ENCODE measurements at regions not wholly inside any gene's neighbourhood (a gene's known extent, or its start where the extent isn't known, plus 50 kb on each side); places are given as distances from the start of the nearest gene placed in this dataset.

- no peaks in the 10 kb centered on the region for H3K27me3 ChIP-seq (ENCODE audit: insufficient read depth, low read length, poor library complexity)
- TF ChIP-seq CTCF (IDR thresholded peaks at IDR 0.05; ENCODE audit: borderline replicate concordance, extremely low read depth, low read length, poor library complexity, severe bottlenecking), result no peak
- TF ChIP-seq EZH2 (IDR thresholded peaks at IDR 0.05; ENCODE audit: borderline replicate concordance, low read depth, low read length, severe bottlenecking), result no peak
- H3K79me2 ChIP-seq (ENCODE audit: insufficient read depth, low read length), result no peaks in the 10 kb centered on the region
- H4K20me1 ChIP-seq (ENCODE audit: insufficient read depth, low read length), result no peaks in the 10 kb centered on the region
- ATAC-seq (ENCODE audit: insufficient read depth, low read depth) (no peak), DNase-seq (no peak)
- no peak overlapping the region for H2AFZ ChIP-seq (ENCODE audit: low read depth, low read length)
- no peak overlapping the region for H3K9ac ChIP-seq (ENCODE audit: low read depth, low read length)
- no peak overlapping the region for H3K27ac ChIP-seq (ENCODE audit: low read length)
- no peak overlapping the region for H3K4me3 ChIP-seq (ENCODE audit: low read depth in 1 of 2, low read length in 2 of 2)
- H3K4me2 ChIP-seq (ENCODE audit: insufficient read depth, low read length), result no peak overlapping the region
- H3K4me1 ChIP-seq (ENCODE audit: insufficient read depth, low read length), result no peaks in the 10 kb centered on the region
- H3K36me3 ChIP-seq (ENCODE audit: insufficient read depth, low read length), result no peaks in the 10 kb centered on the region
- no peaks in the 10 kb centered on the region for H3K9me3 ChIP-seq (ENCODE audit: insufficient read depth, low read length, severe bottlenecking)
Observed at GRCh38 chr1:187762118-187762517, 933.4 kb downstream of the PLA2G4A start.

- Histone ChIP-seq H3K4me3 (ENCODE audit: low read depth in 1 of 2, low read length in 2 of 2) (no peak overlapping the region), H2AFZ (ENCODE audit: low read depth, low read length) (no peak overlapping the region), H3K36me3 (ENCODE audit: insufficient read depth, low read length) (no peaks in the 10 kb centered on the region), H3K9me3 (ENCODE audit: insufficient read depth, low read length, severe bottlenecking) (no peaks in the 10 kb centered on the region), H4K20me1 (ENCODE audit: insufficient read depth, low read length) (no peaks in the 10 kb centered on the region), H3K4me2 (ENCODE audit: insufficient read depth, low read length) (no peak overlapping the region), H3K79me2 (ENCODE audit: insufficient read depth, low read length) (no peaks in the 10 kb centered on the region), H3K27me3 (ENCODE audit: insufficient read depth, low read length, poor library complexity) (no peaks in the 10 kb centered on the region), H3K27ac (ENCODE audit: low read length) (no peak overlapping the region), H3K9ac (ENCODE audit: low read depth, low read length) (no peak overlapping the region), H3K4me1 (ENCODE audit: insufficient read depth, low read length) (no peaks in the 10 kb centered on the region)
- no peak for DNase-seq
- no peak for ATAC-seq (ENCODE audit: insufficient read depth, low read depth)
- no peak for TF ChIP-seq CTCF (IDR thresholded peaks at IDR 0.05; ENCODE audit: borderline replicate concordance, extremely low read depth, low read length, poor library complexity, severe bottlenecking)
- no peak for TF ChIP-seq EZH2 (IDR thresholded peaks at IDR 0.05; ENCODE audit: borderline replicate concordance, low read depth, low read length, severe bottlenecking)
Observed at GRCh38 chr1:187763465-187763864, 934.7 kb downstream of the PLA2G4A start.

- H3K4me1 ChIP-seq (ENCODE audit: insufficient read depth, low read length), result no peaks in the 10 kb centered on the region
- H3K36me3 ChIP-seq (ENCODE audit: insufficient read depth, low read length), result no peaks in the 10 kb centered on the region
- no peak overlapping the region for H3K27ac ChIP-seq (ENCODE audit: low read length)
- H3K9ac ChIP-seq (ENCODE audit: low read depth, low read length), result no peak overlapping the region
- H3K27me3 ChIP-seq (ENCODE audit: insufficient read depth, low read length, poor library complexity), result no peaks in the 10 kb centered on the region
- no peak overlapping the region for H2AFZ ChIP-seq (ENCODE audit: low read depth, low read length)
- DNase-seq (no peak), ATAC-seq (ENCODE audit: insufficient read depth, low read depth) (no peak)
- no peaks in the 10 kb centered on the region for H3K79me2 ChIP-seq (ENCODE audit: insufficient read depth, low read length)
- no peak overlapping the region for H3K4me3 ChIP-seq (ENCODE audit: low read depth in 1 of 2, low read length in 2 of 2)
- H4K20me1 ChIP-seq (ENCODE audit: insufficient read depth, low read length), result no peaks in the 10 kb centered on the region
- TF ChIP-seq EZH2 (IDR thresholded peaks at IDR 0.05; ENCODE audit: borderline replicate concordance, low read depth, low read length, severe bottlenecking), result no peak
- TF ChIP-seq CTCF (IDR thresholded peaks at IDR 0.05; ENCODE audit: borderline replicate concordance, extremely low read depth, low read length, poor library complexity, severe bottlenecking), result no peak
- no peak overlapping the region for H3K4me2 ChIP-seq (ENCODE audit: insufficient read depth, low read length)
- H3K9me3 ChIP-seq (ENCODE audit: insufficient read depth, low read length, severe bottlenecking), result no peaks in the 10 kb centered on the region
Observed at GRCh38 chr1:187763976-187764375, 935.2 kb downstream of the PLA2G4A start.

- H4K20me1 ChIP-seq (ENCODE audit: insufficient read depth, low read length), result no peaks in the 10 kb centered on the region
- H3K79me2 ChIP-seq (ENCODE audit: insufficient read depth, low read length), result no peaks in the 10 kb centered on the region
- DNase-seq, result no peak
- ATAC-seq (ENCODE audit: insufficient read depth, low read depth), result no peak
- H3K27ac ChIP-seq (ENCODE audit: low read length), result no peak overlapping the region
- H3K36me3 ChIP-seq (ENCODE audit: insufficient read depth, low read length), result no peaks in the 10 kb centered on the region
- H3K9ac ChIP-seq (ENCODE audit: low read depth, low read length), result no peak overlapping the region
- no peaks in the 10 kb centered on the region for H3K9me3 ChIP-seq (ENCODE audit: insufficient read depth, low read length, severe bottlenecking)
- H3K4me1 ChIP-seq (ENCODE audit: insufficient read depth, low read length), result no peaks in the 10 kb centered on the region
- H2AFZ ChIP-seq (ENCODE audit: low read depth, low read length), result no peak overlapping the region
- no peak for TF ChIP-seq EZH2 (IDR thresholded peaks at IDR 0.05; ENCODE audit: borderline replicate concordance, low read depth, low read length, severe bottlenecking)
- no peak for TF ChIP-seq CTCF (IDR thresholded peaks at IDR 0.05; ENCODE audit: borderline replicate concordance, extremely low read depth, low read length, poor library complexity, severe bottlenecking)
- no peak overlapping the region for H3K4me3 ChIP-seq (ENCODE audit: low read depth in 1 of 2, low read length in 2 of 2)
- no peaks in the 10 kb centered on the region for H3K27me3 ChIP-seq (ENCODE audit: insufficient read depth, low read length, poor library complexity)
- H3K4me2 ChIP-seq (ENCODE audit: insufficient read depth, low read length), result no peak overlapping the region
Observed at GRCh38 chr1:187771396-187771795, 942.6 kb downstream of the PLA2G4A start.
